Lower lobe of right lung (tissue), 2 donors: ENCODE measurements at regions not wholly inside any gene's neighbourhood (a gene's known extent, or its start where the extent isn't known, plus 50 kb on each side); places are given as distances from the start of the nearest gene placed in this dataset.
"Not testable (repeated sequence)": the region's sequence is repeated elsewhere in the genome, so short reads cannot be mapped to it uniquely, and the experiment has no call there.

Experiments
- ATAC-seq, 2 donors: fragments of 200-7000 bp; cut with Tn5 transposase; one replicate each; pipeline ENCODE4 v1.9.1; 2020 to 2022; ENCODE audit warnings: mild to moderate bottlenecking in 2 of 2, moderate library complexity in 2 of 2
- DNase-seq: peaks from one replicate; pipeline ENCODE4 v3.0.0-alpha.2; 2020
- H3K27ac ChIP-seq: fragments of 200-600 bp; one replicate; pipeline ENCODE4 v1.8.0; 2022
- H3K27me3 ChIP-seq: fragments of 200-600 bp; one replicate; pipeline ENCODE4 v1.8.0; 2022; ENCODE audit warnings: low read depth
- H3K36me3 ChIP-seq: fragments of 200-600 bp; one replicate; pipeline ENCODE4 v1.8.0; 2022; ENCODE audit warnings: mild to moderate bottlenecking
- H3K4me1 ChIP-seq: fragments of 200-600 bp; one replicate; pipeline ENCODE4 v1.8.0; 2022
- H3K4me3 ChIP-seq: fragments of 200-600 bp; one replicate; pipeline ENCODE4 v1.8.0; 2022; ENCODE audit warnings: mild to moderate bottlenecking
- H3K9me3 ChIP-seq: fragments of 200-600 bp; one replicate; pipeline ENCODE4 v1.8.0; 2022
- CTCF ChIP-seq: fragments of 200-600 bp; IDR thresholded peaks from one replicate; pipeline ENCODE4 v1.8.0; 2022; ENCODE audit warnings: antibody characterized with exemption, mild to moderate bottlenecking
- intact Hi-C: fragments of 100-400 bp; cut with DNase I; formaldehyde crosslinking; loops from one replicate; pipeline ENCODE4 v1.11.0; 2022
- donor health status: DM: no; HTN: yes; CAD: no; lungs with severe emphysema.

- Histone ChIP-seq H3K4me3 (no peak overlapping the region), H3K4me1 (no peaks in the 10 kb centered on the region), H3K36me3 (no peaks in the 10 kb centered on the region), H3K27ac (no peak overlapping the region), H3K9me3 (no peaks in the 10 kb centered on the region), H3K27me3 (no peaks in the 10 kb centered on the region)
- no peak for TF ChIP-seq CTCF
- DNase-seq: no peak
- no peak for ATAC-seq
- intact Hi-C loops: no loop called here
Measured at GRCh38 chr13:56173346-56173745, 967.4 kb upstream of the PRR20A start.

GRCh38 chr13:56182598-56182997, 958.1 kb upstream of the PRR20A start:
- DNase-seq (no peak), ATAC-seq (no peak)
- Histone ChIP-seq H3K4me1 (no peaks in the 10 kb centered on the region), H3K27me3 (no peaks in the 10 kb centered on the region), H3K4me3 (no peak overlapping the region), H3K36me3 (no peaks in the 10 kb centered on the region), H3K9me3 (peaks cover 14% of the 10 kb centered on the region), H3K27ac (no peak overlapping the region)
- intact Hi-C loops: no loop called here
- TF ChIP-seq CTCF: no peak

GRCh38 chr13:56187331-56187730, 953.4 kb upstream of the PRR20A start:
- Histone ChIP-seq H3K9me3 (peaks cover 8% of the 10 kb centered on the region), H3K36me3 (no peaks in the 10 kb centered on the region), H3K27me3 (no peaks in the 10 kb centered on the region), H3K4me3 (no peak overlapping the region), H3K27ac (no peak overlapping the region), H3K4me1 (no peaks in the 10 kb centered on the region)
- DNase-seq (peak; percentile 33), ATAC-seq (peak in 1 of 2 donors; percentile 21)
- intact Hi-C loops: no loop called here
- no peak for TF ChIP-seq CTCF

GRCh38 chr13:56188582-56188981, 952.1 kb upstream of the PRR20A start:
- H3K27ac ChIP-seq, H3K9me3 ChIP-seq, H3K4me3 ChIP-seq, H3K36me3 ChIP-seq, H3K27me3 ChIP-seq, intact Hi-C loops, ATAC-seq, H3K4me1 ChIP-seq, DNase-seq: not testable (repeated sequence)

- Histone ChIP-seq H3K4me3 (no peak overlapping the region), H3K9me3 (peaks cover 8% of the 10 kb centered on the region), H3K27ac (no peak overlapping the region), H3K27me3 (no peaks in the 10 kb centered on the region), H3K36me3 (no peaks in the 10 kb centered on the region), H3K4me1 (no peaks in the 10 kb centered on the region)
- TF ChIP-seq CTCF: no peak
- ATAC-seq (no peak), DNase-seq (no peak)
- intact Hi-C loops: no loop called here
Measured at GRCh38 chr13:56189439-56189838, 951.3 kb upstream of the PRR20A start.

GRCh38 chr13:56189978-56190377, 950.7 kb upstream of the PRR20A start:
- H3K4me3 ChIP-seq: no peak overlapping the region
- intact Hi-C loops: no loop called here
- no peak for TF ChIP-seq CTCF
- H3K4me1 ChIP-seq: no peaks in the 10 kb centered on the region
- no peaks in the 10 kb centered on the region for H3K36me3 ChIP-seq
- peaks cover 8% of the 10 kb centered on the region for H3K9me3 ChIP-seq
- H3K27ac ChIP-seq: no peak overlapping the region
- DNase-seq (no peak), ATAC-seq (peak in 1 of 2 donors; percentile 19)
- no peaks in the 10 kb centered on the region for H3K27me3 ChIP-seq
